Gastroesophageal sphincter (tissue), 4 donors: ENCODE measurements at regions not wholly inside any gene's neighbourhood (a gene's known extent, or its start where the extent isn't known, plus 50 kb on each side); places are given as distances from the start of the nearest gene placed in this dataset.

Experiments
- ATAC-seq: fragments of 150-250 bp; one replicate; pipeline ENCODE4 v1.9.1; 2016; ENCODE audit warnings: mild to moderate bottlenecking, moderate library complexity
- H3K27ac ChIP-seq, 4 donors: fragments of 200-600 bp; sonication (generic) in 3 of 4; 1 replicate in 3 of 4; 2 replicates in 1 of 4; pipeline ENCODE4 v1.5.1; 2016 to 2019
- H3K27me3 ChIP-seq: fragments of 200-600 bp; sonication (generic); one replicate; pipeline ENCODE4 v1.5.1; 2019
- H3K36me3 ChIP-seq, 2 donors: fragments of 200-600 bp; sonication (generic); one replicate each; pipeline ENCODE4 v1.5.1; 2019; ENCODE audit warnings: control low read depth in 1 of 2
- H3K4me1 ChIP-seq, 3 donors: fragments of 200-600 bp; sonication (generic); 1 replicate in 2 of 3; 2 replicates in 1 of 3; pipeline ENCODE4 v1.5.1; 2016 to 2019; ENCODE audit warnings: control low read depth in 2 of 3
- H3K4me3 ChIP-seq, 2 donors: fragments of 200-600 bp; sonication (generic); one replicate each; pipeline ENCODE4 v1.5.1; 2019; ENCODE audit warnings: mild to moderate bottlenecking in 1 of 2, moderate library complexity in 1 of 2
- H3K9me3 ChIP-seq, 3 donors: fragments of 200-600 bp; sonication (generic); one replicate each; pipeline ENCODE4 v1.5.1; 2017 to 2019; ENCODE audit warnings: control low read depth in 2 of 3
- CTCF ChIP-seq, 4 experiments: fragments of 200-600 bp in 2 of 4; fragments of 450-650 bp in 2 of 4; sonication (generic) in 1 of 4; IDR thresholded peaks; one replicate each; pipeline ENCODE4 v1.5.1; 2017 to 2019; ENCODE audit warnings: antibody characterized with exemption in 4 of 4, mild to moderate bottlenecking in 2 of 4, moderate library complexity in 2 of 4
- EP300 ChIP-seq: sonication (generic); formaldehyde crosslinking; IDR thresholded peaks from one replicate; pipeline ENCODE4 v1.6.1; 2017; ENCODE audit warnings: antibody characterized with exemption, mild to moderate bottlenecking
- POLR2A ChIP-seq, 2 donors: fragments of 450-650 bp; IDR thresholded peaks; one replicate each; pipeline ENCODE4 v1.6.1; 2017; ENCODE audit warnings: antibody characterized with exemption in 2 of 2, mild to moderate bottlenecking in 2 of 2, moderate library complexity in 1 of 2
- POLR2AphosphoS5 ChIP-seq: sonication (generic); formaldehyde crosslinking; IDR thresholded peaks from one replicate; pipeline ENCODE4 v1.6.1; 2017; ENCODE audit warnings: antibody characterized with exemption
- WGBS, 2 donors: methylation state at CpG; one replicate each; pipeline ENCODE4 v1.1.5; 2018; ENCODE audit warnings: low coverage in 1 of 2; 5-methylcytosine and 5-hydroxymethylcytosine counted together

- Histone ChIP-seq H3K9me3 (peaks cover 0 to 18% (median 0%) of the 10 kb centered on the region in 3 donors), H3K36me3 (no peaks in the 10 kb centered on the region), H3K27me3 (no peaks in the 10 kb centered on the region), H3K4me3 (no peak overlapping the region), H3K27ac (no peak overlapping the region), H3K4me1 (no peaks in the 10 kb centered on the region)
- ATAC-seq = no peak
- TF ChIP-seq POLR2A (IDR thresholded peaks at IDR 0.05) = no peak
- no peak for TF ChIP-seq EP300
- no peak for TF ChIP-seq POLR2AphosphoS5
- TF ChIP-seq CTCF (IDR thresholded peaks at IDR 0.05) = no peak
- WGBS, 2 donors = 58 to 60% methylated on average over 1 of the region's 1 CpG
Measured at GRCh38 chr10:21195252-21195651, 298.1 kb upstream of the NEBL start.

- no peaks in the 10 kb centered on the region for H3K36me3 ChIP-seq
- no peaks in the 10 kb centered on the region for H3K27me3 ChIP-seq
- ATAC-seq = no peak
- H3K9me3 ChIP-seq = peaks cover 0 to 22% (median 0%) of the 10 kb centered on the region in 3 donors
- no peak overlapping the region for H3K27ac ChIP-seq
- no peak overlapping the region for H3K4me3 ChIP-seq
- TF ChIP-seq POLR2AphosphoS5 (no peak), POLR2A (IDR thresholded peaks at IDR 0.05) (no peak), EP300 (no peak)
- WGBS, 2 donors = 13 to 22% methylated on average over 1 to 2 of the region's 5 CpGs
- H3K4me1 ChIP-seq = no peaks in the 10 kb centered on the region
Measured at GRCh38 chr10:21194510-21194993, 297.4 kb upstream of the NEBL start.

DNA sequence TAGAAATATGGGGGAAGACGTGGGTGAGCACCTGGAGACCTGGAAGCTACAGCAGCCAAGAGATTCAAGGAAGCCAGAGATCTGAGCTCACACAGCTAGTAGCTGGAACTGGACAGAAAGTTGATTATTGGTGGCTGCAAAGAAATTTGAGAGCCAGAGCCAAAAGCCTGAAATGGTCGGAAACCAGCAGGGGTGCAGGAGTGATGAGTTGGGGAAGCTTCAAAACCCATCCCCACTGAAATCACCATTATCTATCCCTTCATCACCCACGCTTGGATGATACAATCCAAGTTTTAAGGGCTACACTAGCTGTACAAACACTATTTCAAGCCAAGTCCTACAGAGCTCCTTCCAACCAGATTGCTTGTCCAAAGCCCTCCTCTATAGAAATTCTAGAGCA is 296.1 kb upstream of the NEBL start:
- H3K36me3 ChIP-seq = no peaks in the 10 kb centered on the region
- 68 to 73% methylated on average over 3 of the region's 3 CpGs for WGBS, 2 donors
- no peaks in the 10 kb centered on the region for H3K27me3 ChIP-seq
- H3K27ac ChIP-seq = no peak overlapping the region
- no peaks in the 10 kb centered on the region for H3K4me1 ChIP-seq
- no peak overlapping the region for H3K4me3 ChIP-seq
- no peak for TF ChIP-seq CTCF (IDR thresholded peaks at IDR 0.05)
- TF ChIP-seq EP300 = no peak
- no peak for TF ChIP-seq POLR2A (IDR thresholded peaks at IDR 0.05)
- TF ChIP-seq POLR2AphosphoS5 = no peak
- ATAC-seq = no peak
- H3K9me3 ChIP-seq = peaks cover 0 to 26% (median 0%) of the 10 kb centered on the region in 3 donors

DNA sequence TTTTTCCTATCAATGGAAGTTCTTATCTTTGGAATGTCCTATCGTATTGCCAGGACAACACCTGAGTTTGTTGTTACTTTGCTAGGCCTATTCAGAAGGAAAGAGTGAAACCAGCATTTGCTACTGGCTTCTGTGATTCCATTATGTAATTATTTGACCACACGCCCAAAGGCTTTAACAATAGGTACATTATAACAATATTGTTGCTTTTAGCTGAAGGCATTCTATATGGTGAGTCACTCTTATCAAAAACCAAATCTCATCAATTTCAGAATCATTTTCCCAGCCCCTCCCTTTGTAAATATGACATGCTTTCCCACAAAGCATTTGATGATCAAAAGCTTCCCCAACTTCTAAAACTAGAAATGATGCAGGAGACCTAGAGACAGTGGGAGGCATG is 294.4 kb upstream of the NEBL start:
- H3K4me1 ChIP-seq = no peaks in the 10 kb centered on the region
- no peak for TF ChIP-seq POLR2A (IDR thresholded peaks at IDR 0.05)
- TF ChIP-seq POLR2AphosphoS5 = no peak
- no peak for TF ChIP-seq CTCF (IDR thresholded peaks at IDR 0.05)
- TF ChIP-seq EP300 = no peak
- no peak for ATAC-seq
- WGBS, 2 donors = 86 to 100% methylated on average over 2 of the region's 2 CpGs
- H3K27ac ChIP-seq = no peak overlapping the region
- no peak overlapping the region for H3K4me3 ChIP-seq
- peaks cover 0 to 13% (median 0%) of the 10 kb centered on the region in 3 donors for H3K9me3 ChIP-seq
- no peaks in the 10 kb centered on the region for H3K27me3 ChIP-seq
- H3K36me3 ChIP-seq = no peaks in the 10 kb centered on the region

DNA sequence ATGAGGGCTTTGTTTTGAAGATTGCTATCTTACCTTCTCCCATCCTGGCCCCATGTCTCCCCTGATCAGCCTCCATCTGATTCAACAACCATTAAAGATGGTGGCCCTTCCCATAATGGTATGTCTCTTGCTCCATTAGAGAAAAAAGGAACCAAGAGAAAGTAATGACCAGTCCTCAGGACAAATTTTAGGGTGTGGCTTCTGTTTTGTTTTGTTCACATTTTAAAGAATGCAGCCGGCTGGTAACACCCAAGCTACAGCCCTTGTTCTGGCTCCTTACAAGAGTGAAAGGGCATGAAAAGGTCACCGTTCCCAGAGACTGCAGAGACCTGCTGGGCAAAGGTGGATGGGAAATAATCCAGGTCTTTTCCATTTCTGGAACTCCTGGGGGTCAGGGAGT is 287.9 kb upstream of the NEBL start:
- TF ChIP-seq POLR2AphosphoS5 (no peak), POLR2A (IDR thresholded peaks at IDR 0.05) (no peak), CTCF (IDR thresholded peaks at IDR 0.05) (no peak), EP300 (no peak)
- no peak overlapping the region for H3K27ac ChIP-seq
- no peak for ATAC-seq
- H3K9me3 ChIP-seq = peaks cover 0 to 14% (median 0%) of the 10 kb centered on the region in 3 donors
- H3K4me1 ChIP-seq = no peaks in the 10 kb centered on the region
- H3K36me3 ChIP-seq = no peaks in the 10 kb centered on the region
- no peaks in the 10 kb centered on the region for H3K27me3 ChIP-seq
- WGBS, 2 donors = 70 to 86% methylated on average over 2 of the region's 2 CpGs
- H3K4me3 ChIP-seq = no peak overlapping the region
